Stimulated activated CD8-positive, alpha-beta memory T cell treated with anti-CD3 and anti-CD28 coated beads, Interleukin-12 subunit alpha, Interleukin-12 subunit beta, amount 100 ng/mL, for 24 hours (primary cell): ENCODE measurements at regions not wholly inside any gene's neighbourhood (a gene's known extent, or its start where the extent isn't known, plus 50 kb on each side); places are given as distances from the start of the nearest gene placed in this dataset.
A peak's percentile ranks its signal among the peaks of the same experiment; 100 is the strongest.
"Not testable (repeated sequence)": the region's sequence is repeated elsewhere in the genome, so short reads cannot be mapped to it uniquely, and the experiment has no call there.

ENCODE experiments used
- DNase-seq: peaks from one replicate; pipeline ENCODE4 v3.0.0-alpha.2; 2020; ENCODE audit errors: extremely low read depth

- DNase-seq: no peak
Observed at GRCh38 chr4:98828801-98829200, 100.1 kb downstream of the EIF4E start.

- no peak for DNase-seq
Observed at GRCh38 chr4:98827661-98828060, 101.3 kb downstream of the EIF4E start.

- DNase-seq: no peak
Observed at GRCh38 chr4:98822144-98822543, 106.8 kb downstream of the EIF4E start.

GRCh38 chr4:98818116-98818515 lies 110.8 kb downstream of the EIF4E start:
- not testable (repeated sequence) for DNase-seq

- DNase-seq: no peak
Observed at GRCh38 chr4:98816816-98817215, 112.1 kb downstream of the EIF4E start.

GRCh38 chr4:98816386-98816785 lies 112.5 kb downstream of the EIF4E start:
- no peak for DNase-seq

GRCh38 chr4:98804403-98804802 lies 124.5 kb downstream of the EIF4E start:
- DNase-seq: no peak

- no peak for DNase-seq
Observed at GRCh38 chr4:98803251-98803650, 125.7 kb downstream of the EIF4E start.

- DNase-seq: no peak
Observed at GRCh38 chr4:98802770-98803198, 126.1 kb downstream of the EIF4E start.

- no peak for DNase-seq
Observed at GRCh38 chr4:98801259-98801725, 127.6 kb downstream of the EIF4E start.

GRCh38 chr4:98796991-98797390 lies 131.9 kb downstream of the EIF4E start:
- no peak for DNase-seq

GRCh38 chr4:98794565-98795205 lies 134.2 kb downstream of the EIF4E start:
- DNase-seq: peak; percentile 31

- DNase-seq: no peak
Observed at GRCh38 chr4:98793658-98794057, 135.2 kb upstream of the TSPAN5 start.

GRCh38 chr4:98786866-98787265 lies 128.5 kb upstream of the TSPAN5 start:
- DNase-seq: no peak

GRCh38 chr4:98784947-98785706 lies 126.7 kb upstream of the TSPAN5 start:
- DNase-seq: no peak

- DNase-seq: no peak
Observed at GRCh38 chr4:98781641-98782357, 123.4 kb upstream of the TSPAN5 start.

GRCh38 chr4:98780926-98781325 lies 122.5 kb upstream of the TSPAN5 start:
- no peak for DNase-seq

GRCh38 chr4:98779088-98779487 lies 120.7 kb upstream of the TSPAN5 start:
- DNase-seq: no peak

GRCh38 chr4:98778206-98778605 lies 119.8 kb upstream of the TSPAN5 start:
- no peak for DNase-seq

- DNase-seq: no peak
Observed at GRCh38 chr4:98775672-98776071, 117.3 kb upstream of the TSPAN5 start.

GRCh38 chr4:98773638-98774037 lies 115.2 kb upstream of the TSPAN5 start:
- no peak for DNase-seq

GRCh38 chr4:98771959-98772632 lies 113.7 kb upstream of the TSPAN5 start:
- DNase-seq: no peak
